HCEC 1CT (cell line): ENCODE measurements at regions not wholly inside any gene's neighbourhood (a gene's known extent, or its start where the extent isn't known, plus 50 kb on each side); places are given as distances from the start of the nearest gene placed in this dataset.

ENCODE experiments used
- DNase-seq: peaks from one replicate; pipeline ENCODE4 v3.0.0-alpha.2; 2017

DNA sequence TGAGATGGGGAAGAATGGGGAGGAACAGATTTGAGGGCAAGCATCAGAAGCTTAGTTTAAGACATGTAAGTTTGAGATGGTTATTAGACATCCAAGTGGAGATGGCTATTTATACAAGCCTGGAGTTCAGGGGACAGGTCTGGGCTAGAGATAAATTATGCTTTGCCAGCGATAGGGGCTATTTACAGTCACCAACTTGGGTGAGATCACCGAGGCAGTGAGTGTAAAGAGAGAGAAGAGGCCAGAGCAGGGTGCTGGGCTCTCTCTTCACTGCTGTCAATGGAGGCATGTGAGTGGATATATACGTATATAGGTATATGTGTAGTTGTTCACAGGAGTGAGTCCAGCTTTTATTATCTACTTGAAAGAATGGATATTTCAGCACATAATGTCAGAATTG lies 81.0 kb downstream of the QPCT start:
- DNase-seq: no peak

DNA sequence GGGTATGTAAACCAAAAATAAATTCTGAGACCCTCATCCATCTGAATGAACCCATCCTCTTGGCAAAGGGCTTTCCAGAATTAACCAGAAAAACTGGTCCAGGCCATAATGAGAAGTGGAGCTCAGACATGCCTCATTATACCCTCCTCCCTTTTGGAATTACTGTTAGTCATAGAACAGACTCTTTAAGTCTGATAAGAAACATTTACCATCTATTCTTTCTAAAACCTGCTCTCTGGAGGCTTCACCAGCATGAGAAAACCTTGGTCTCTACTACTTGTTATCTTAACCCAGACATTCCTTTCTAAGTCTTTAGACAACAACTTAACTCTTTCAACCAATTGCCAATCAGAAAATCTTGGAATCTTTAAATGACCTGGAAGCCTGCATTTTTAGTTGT lies 82.8 kb downstream of the QPCT start:
- DNase-seq: no peak

DNA sequence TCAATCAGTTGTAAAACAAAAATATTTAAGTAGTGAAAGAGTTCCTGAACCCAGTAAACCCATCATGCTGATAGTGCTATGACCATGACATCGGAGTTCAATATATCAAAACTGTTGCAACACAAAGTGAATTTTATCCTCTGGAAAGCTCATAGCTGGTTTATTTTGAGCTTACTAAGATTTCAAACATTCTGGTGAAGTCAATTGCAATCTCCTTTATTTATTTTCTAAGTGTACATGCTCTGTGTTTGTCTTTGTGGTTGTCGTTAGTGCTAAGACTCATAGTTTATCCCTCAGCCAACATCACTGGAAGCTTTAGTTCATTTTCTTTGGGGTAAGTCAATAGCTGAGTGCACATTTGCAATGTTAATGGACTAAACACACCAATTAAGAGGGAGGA lies 91.9 kb downstream of the QPCT start:
- peak; percentile 48 for DNase-seq

DNA sequence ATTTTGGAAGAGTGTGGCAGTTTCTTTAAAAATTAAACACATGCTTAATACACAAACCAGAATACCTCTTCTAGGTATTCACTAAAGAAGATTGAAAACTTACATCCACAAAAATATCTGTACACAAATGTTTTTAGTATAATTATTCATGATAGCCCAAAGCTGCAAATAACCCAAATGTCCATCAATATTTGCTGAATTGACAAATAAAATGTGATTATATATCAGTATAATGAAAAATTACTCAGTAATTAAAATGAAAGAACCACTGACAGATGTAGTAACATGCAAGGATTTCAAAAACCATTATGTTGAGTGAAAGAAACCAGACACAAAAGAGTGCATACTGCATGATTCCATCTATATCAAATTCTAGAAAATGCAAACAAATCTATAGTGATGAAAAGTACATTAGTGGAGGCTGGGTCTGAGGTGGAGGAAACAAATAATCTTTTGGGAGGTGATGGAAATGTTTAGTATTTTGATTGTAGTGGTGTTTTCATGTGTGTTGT lies 94.8 kb downstream of the QPCT start:
- DNase-seq: no peak

DNA sequence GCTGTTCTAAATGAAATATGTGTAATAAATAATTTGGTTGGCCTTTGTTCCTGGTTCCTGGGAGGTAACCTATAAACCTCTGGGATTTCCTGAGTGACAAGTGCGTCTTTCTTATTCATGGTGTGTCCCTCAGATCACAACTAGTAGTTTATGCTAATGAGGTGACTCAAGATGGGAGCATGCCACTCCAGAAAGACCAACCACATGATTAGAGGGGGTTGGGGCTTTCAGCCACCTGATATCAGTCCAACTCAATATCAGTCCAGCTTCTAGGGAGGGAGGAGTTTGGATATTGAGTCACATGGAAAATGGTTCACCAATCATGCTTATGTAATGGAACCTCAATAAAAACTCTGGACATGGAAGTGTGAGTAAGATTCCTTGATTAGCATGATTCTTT lies 96.6 kb downstream of the QPCT start:
- no peak for DNase-seq

DNA sequence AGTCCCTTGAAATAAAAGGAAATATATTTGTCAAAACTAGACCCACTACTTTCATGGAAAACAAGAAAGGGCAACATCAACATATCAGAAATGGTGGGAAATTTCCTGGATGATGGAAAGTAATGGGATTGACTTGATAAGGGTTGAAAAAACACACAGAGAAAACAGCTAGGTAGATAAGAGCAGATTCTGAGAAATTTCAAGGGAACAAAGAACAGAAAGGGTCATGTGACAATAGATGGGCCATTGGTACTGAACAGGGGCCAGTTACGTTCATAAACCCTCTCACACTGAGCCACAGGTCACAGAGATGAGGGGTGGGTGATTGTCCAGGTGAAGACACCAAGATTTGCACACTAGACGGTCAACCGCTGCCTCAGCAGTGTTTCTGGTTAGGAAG lies 98.7 kb downstream of the QPCT start:
- DNase-seq: no peak

DNA sequence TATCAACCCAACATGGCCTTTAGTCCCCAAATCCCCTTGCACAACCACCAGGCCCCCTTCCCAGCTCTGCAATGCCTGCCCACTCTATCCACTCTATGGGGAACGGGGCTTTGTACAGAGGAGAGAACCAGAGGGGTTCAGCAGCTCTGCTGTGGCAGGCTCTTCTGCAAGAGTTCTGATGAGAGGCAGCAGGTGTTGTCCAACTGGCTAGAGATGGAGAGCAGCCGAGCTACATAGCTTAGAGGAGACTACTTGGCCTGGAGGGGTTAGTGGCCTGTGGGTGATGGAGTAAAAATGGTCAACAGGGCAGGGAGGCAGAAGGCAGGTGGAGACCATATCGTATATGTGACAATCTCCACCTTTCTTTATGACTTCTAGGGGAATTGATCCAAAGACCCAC lies 103.0 kb downstream of the QPCT start:
- DNase-seq: no peak

DNA sequence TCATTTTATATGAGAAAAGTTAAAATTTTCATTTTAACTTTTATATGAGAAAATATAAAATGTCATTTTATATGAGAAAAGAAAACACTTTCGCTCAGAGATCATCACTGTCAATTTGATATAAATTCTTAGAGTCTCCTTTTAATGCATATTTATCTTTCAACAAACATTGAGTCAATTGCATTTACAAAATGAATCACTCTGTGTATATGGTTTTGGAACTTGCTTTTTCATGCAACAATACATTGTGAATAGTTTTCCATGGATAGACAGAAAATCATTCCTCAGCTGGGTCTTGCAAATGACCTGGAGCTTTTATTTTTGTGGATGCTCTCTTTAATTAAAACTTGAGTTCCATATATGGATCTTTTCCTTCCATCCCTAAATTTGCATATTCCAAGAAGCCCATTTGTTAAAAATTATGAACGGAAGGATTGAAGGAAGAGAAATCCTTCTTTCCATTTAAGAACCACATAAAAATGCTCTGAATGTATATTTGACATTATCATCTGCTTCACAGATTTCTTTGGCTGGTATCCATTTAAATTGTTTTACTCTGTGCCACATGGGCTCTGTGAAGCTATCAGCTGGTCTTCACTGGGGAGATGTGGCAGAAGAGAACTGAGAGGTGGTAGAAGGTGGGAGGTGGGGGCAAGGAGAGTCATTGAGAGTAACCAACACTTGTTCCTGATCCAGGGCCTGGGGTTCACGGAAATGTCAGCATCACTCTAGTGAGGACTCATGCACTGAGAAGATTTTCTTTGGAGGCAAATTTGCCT lies 104.1 kb downstream of the QPCT start:
- DNase-seq: no peak

DNA sequence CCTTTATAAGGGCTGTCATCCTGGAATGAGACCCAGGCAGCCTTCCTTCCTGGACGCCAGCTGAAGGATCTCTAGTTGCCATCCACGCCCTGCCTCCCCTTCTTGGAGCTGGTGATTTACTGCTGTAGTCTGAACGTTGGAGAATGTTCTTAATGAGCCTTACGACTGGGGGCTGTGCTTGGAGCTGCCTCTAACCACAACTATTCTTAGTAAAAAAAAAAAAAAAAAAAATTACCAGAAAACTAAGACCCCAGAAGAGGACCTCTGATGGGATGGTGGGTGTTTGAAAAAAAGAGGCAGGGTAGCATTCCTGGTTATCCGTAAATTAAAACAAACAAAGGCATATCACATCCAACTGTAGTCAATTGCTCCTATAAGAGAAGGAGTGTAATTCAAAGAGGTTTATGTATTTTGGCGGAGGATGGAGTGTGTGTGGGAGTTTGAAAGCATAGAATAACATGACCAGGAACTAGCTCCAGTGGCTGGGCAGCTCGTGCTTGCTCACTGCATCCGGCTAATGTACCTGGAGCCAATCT lies 105.4 kb downstream of the QPCT start:
- no peak for DNase-seq

DNA sequence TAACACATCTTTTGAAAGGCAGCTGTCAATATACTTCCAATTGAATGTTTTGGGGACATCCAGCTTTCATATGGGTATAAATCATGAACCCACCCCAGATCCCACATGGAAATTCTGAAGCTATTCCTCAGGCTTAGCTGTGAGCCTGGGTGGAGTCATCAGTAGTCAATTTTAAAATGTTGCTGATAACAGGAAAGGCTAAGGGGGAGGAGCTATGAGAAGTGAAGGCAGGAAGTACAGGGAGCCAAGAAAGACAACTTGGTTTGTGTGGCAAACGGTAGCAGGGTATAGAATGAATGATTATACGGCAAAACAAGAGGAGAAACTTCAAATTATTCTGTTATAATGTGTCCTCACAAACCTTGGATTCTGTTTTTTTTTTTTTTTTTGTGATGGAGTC lies 108.6 kb downstream of the QPCT start:
- no peak for DNase-seq

DNA sequence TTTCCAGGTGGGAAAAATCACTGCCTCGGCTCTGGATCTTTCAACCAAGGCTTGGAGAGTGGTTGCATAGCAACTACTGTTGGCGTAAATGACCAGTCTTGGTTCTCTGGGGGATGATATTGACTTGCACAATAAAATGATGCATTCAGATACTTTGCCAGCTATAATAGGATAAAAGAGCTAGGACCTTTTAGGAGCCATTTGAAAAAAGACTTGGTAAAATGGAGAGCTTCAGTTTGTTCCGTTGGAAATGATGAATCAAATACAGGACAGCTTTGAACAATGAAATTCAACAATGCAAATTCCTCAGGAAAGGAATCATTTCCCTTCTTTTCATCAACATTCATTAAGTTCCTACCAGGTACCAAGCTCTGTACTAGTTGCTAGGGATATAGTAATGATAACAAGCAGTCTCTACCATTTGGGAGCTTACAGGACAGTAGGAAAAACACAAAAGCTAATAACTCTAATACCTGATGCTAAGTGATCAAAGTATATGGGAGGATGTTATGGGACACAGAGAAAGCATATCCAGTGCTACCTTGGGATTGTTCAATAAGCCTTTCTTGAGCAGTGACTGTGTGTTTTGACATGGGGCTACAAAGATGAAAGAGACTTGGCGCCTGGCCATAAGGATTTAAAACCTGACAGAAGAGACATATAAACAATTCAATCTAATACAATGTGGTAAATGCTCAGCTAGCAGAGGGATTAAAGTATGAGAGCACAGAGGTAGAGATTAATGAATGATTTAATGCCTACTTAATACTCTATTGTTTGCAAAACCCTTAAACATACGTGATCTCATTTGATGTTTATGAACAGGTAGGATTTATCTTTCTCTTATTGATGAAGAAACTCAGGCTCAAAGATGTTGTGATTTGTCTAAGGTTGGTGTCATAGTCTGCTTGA lies 110.7 kb downstream of the QPCT start:
- no peak for DNase-seq

DNA sequence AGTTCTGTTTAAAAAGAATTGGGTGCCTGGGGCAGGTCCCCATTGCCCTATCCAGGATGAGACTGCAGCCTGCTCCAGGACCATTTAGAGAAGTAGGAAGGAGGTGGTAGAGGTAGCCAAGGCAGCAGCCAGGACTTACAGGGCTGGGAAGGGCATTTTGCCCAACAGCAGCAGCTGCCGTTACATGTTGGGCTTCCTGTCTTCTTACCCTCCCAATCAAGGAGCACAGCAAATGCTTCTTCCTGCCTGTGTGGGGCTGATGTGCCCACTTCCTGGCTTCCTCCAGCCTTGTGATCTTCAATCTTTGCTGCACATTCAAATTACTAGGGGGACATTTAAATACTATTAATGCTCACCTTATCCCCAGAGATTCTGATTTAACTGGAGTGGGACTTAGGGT lies 112.0 kb downstream of the QPCT start:
- peak; percentile 6 for DNase-seq

DNA sequence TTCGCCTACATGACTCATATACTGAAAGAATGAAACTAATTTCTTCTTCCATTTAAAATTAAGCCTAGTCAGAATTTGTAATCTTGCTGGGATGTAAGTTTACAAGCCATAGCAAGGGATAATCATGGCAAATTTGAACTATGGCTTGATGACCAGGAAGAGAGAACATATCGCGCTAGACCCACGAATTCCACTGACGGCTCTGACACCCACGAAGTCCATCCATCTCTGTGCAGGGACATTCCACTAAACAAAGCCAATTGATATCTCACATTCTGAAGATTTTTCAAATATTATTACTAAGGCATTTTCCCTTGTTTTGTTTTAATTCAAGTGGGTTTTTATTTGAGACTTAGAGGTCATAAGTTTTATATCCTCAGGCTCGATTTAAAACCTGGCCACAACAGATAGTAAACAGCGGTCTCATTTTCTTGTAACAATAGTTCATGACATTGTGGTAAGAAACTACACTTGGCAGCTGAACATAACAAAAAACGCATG lies 113.0 kb downstream of the QPCT start:
- peak; percentile 9 for DNase-seq

DNA sequence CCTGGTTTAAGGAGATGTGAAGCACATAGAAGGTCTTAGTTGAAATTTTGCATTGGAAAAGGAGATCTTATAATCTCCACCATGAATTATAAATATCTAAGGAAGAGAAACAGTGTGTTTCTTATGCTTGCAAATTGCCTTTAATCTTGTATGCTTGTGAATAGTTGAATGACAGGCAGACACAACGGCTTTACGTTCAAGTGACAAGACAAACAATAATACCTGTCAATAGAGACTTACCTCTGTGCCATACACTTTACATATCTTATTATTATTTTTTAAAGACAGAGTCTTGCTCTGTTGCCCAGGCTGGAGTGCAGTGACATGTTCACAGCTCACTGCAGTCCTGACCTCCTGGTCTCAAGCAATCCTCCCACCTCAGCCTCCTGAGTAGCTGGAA lies 113.7 kb downstream of the QPCT start:
- no peak for DNase-seq

DNA sequence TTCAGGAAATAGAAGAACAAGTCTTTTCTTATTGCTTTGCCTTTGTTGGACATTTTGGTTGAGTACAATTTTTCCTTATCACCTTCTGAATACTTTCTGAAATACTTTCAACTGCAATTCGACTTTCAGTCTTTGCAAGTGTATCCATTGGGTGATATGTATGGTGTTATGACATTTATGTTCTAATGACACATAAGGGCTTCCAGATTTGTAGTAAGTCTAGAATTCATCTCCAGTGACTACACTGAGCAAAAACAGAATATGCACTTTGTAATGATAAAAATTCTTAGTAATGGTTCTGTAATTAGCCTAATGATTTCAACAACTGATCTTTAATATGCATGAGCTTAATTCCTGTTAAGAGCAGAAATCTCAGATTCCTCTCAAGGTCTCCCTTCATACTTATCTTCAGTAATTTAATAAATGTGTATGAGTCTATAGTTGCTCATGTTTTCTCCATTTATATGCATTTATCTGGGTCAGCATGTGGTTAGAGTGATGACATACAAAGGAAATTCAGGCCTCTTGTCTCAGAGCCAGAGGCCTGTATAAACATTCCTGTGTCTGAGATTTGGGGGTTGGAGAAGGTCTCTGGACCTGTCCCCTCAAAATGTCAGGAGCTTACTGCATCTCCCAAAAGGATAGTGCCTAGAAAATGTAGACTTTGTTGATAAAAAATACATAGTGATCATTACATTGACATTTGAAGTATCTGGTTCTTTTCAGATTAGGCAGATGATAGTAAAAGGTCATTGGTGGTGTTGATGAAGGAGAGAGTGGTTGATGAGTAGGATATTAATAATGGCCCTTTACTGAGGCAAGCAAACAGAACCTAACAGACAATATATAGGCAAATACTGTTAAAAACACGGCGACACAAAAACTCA lies 114.9 kb downstream of the QPCT start:
- peak; percentile 87 for DNase-seq

DNA sequence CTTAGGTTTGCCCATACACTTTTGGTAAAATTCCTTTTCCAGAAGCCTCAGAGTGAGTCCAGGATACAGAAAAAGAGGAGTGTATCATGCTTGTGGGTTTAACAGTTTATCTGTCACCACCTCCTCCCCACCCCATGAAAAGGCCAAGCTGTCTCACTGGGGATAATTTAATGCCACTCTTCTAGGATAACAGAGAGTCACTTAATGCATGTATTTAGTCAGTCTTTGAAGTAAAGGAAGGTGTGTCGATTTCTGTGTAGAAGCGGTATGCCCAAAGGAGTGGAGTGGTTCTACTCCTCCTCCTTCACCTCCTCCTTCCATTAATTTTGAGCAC lies 116.4 kb downstream of the QPCT start:
- DNase-seq: no peak

DNA sequence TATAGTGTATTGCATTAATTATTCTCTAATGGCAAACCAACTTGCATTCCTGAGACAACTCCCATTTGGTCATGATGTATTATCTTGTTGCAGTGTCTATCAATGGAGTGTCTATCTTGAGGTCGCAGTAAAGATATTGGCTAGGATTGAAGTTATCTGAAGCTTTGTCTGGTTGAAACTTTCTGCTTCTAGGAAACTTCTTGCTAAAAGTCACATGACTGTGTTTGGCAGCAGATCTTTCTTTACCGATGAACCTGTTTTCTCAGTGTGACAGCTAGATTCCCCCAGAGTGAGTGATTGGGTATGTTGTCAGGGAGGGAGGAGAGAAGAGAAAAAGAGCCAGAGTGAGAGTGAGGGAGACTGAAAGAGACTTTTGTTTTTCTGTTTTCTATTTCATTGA lies 119.6 kb downstream of the QPCT start:
- DNase-seq: no peak

DNA sequence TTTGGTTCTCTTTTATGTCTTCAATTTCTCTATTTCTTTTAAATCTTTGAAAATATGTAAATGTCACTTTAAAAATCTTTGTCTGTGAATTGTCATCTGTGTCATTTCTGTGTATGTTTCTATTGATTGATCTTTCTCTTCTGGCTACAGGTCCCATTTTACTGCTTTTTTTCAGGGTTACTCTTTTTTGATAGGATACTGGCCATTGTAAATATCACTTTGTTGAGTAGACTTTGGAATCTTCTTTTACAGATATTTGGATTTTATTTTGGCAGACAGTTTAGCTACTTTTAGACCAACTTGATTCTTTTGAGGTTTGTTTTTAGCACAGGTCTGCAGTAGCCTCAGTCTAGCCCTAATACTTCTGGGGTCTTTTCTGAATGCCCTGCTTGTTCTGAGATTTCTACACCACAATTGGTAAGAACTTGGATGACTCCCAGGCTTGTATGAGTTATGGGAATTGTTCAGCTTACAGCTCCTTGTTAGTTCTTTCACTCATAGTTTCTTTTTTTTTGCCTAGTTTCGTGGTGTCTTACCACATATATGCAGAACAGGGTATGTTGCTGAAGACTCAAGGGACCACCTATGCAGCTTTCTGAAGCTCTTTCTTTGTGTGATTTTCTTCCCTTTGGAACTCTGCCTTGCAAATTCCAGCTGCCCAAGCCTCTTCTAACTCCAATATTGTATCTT lies 122.2 kb downstream of the QPCT start:
- no peak for DNase-seq

DNA sequence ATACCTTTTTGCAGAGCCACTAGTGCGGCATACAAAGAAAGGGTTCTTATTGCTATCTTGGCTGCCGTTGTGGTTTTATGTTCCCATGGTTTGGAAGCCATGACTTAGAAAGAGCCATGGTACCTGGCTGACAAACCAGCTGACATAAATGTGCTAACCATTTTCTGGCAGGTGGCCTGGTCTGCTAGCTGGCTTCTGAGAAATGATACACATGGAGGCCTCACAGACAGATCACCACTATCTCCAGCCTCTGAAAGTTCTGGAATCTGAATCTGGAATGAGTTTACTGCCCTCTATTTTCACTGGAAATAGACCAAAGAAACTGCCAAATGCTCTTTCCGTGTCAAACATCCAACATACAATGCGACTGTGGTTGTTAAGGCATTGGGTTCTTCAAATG lies 123.7 kb downstream of the QPCT start:
- DNase-seq: no peak

DNA sequence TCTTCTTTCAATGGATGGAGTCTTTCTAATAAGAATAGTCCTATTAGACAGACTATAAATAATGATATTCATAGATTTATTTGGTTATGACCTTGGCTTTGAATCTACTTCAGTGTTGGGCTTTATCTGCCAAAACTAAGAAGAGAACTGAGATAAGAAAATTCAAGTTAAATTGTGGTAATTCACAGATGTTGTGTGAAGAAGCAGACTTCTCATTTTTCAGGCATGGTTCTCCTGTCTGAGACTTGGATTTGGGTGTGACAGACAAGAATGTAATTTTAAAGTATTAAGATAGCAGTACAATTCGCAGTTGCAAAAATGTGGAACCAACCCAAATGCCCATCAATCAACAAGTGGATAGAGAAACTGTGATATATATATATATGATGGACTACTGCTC lies 124.7 kb downstream of the QPCT start:
- no peak for DNase-seq

DNA sequence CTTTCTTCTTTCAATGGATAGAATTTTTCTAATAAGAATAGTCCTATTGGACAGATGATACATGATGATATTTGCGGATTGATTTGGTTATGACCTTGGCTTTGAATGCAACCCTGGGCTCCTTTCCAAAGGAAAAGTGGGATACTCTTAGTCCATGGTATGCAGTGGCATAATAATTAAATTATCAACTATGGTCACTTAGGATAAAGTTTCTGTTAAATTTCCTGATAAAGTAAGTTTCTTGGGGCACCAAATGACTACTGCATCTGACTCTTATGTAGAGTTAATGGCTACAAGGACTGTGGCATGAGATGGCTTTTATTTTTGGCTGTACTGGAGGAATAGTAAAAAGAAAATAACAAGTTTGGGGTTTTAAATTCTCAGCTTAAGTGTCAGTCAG lies 126.7 kb downstream of the QPCT start:
- DNase-seq: no peak

DNA sequence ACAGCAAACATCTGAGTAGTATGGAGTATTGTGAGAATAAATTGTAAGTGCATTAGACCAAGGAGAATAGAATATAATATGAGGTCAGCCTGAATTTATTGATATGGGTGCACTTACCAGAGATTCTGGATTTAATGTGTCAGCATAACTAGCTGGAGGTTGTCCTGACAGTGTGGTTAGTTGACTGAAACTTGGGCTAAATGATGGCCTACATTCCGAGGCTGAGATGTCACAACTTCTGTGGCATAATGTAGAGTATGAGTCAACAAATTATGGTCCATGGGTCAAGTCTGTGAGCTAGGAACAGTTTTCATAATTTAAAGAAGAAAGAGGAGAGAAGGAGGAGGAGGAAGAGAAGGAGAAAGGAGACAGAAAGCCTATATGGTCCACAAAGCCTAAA lies 127.6 kb downstream of the QPCT start:
- DNase-seq: peak; percentile 86
